ENCODE measurements at regions not wholly inside any gene's neighbourhood (a gene's known extent, or its start where the extent isn't known, plus 50 kb on each side); places are given as distances from the start of the nearest gene placed in this dataset.

- TF ChIP-seq CTCF (IDR thresholded peaks at IDR 0.05 in 2 of 3, conservative IDR thresholded peaks at IDR 0.05 in 1 of 3; ENCODE audit: borderline replicate concordance in 1 of 3, insufficient read depth in 1 of 3, low read depth in 2 of 3, low read length in 2 of 3) (no peak), YY1 (IDR thresholded peaks at IDR 0.05; ENCODE audit: extremely low read depth, insufficient replicate concordance, low read depth, low read length) (no peak), REST (IDR thresholded peaks at IDR 0.05; ENCODE audit: low read depth) (no peak), CEBPB (IDR thresholded peaks at IDR 0.05; ENCODE audit: low read depth) (no peak)
Observed at GRCh38 chr6:6058054-6058444, 51.3 kb upstream of the NRN1 start.

Data from HCT116 (cell line).